ENCODE measurements at regions not wholly inside any gene's neighbourhood (a gene's known extent, or its start where the extent isn't known, plus 50 kb on each side); places are given as distances from the start of the nearest gene placed in this dataset.
"Not testable (repeated sequence)": the region's sequence is repeated elsewhere in the genome, so short reads cannot be mapped to it uniquely, and the experiment has no call there.

- DNase-seq (ENCODE audit: low read depth), result not testable (repeated sequence)
Measured at GRCh38 chrY:12453318-12453717, 247.7 kb upstream of the USP9Y start.

GRCh38 chrY:12459965-12460364 lies 241.1 kb upstream of the USP9Y start:
- DNase-seq (ENCODE audit: low read depth), result no peak

GRCh38 chrY:12464155-12464554 lies 236.9 kb upstream of the USP9Y start:
- no peak for DNase-seq (ENCODE audit: low read depth)

GRCh38 chrY:12465706-12466105 lies 235.3 kb upstream of the USP9Y start:
- DNase-seq (ENCODE audit: low read depth), result no peak

- DNase-seq (ENCODE audit: low read depth), result no peak
Measured at GRCh38 chrY:12469081-12469480, 231.9 kb upstream of the USP9Y start.

GRCh38 chrY:12474472-12474871 lies 226.6 kb upstream of the USP9Y start:
- DNase-seq (ENCODE audit: low read depth), result no peak

GRCh38 chrY:12479382-12479781 lies 221.6 kb upstream of the USP9Y start:
- DNase-seq (ENCODE audit: low read depth), result no peak

- DNase-seq (ENCODE audit: low read depth), result no peak
Measured at GRCh38 chrY:12483394-12483793, 217.6 kb upstream of the USP9Y start.

GRCh38 chrY:12490558-12491209 lies 210.3 kb upstream of the USP9Y start:
- DNase-seq (ENCODE audit: low read depth), result no peak

GRCh38 chrY:12492218-12492617 lies 208.8 kb upstream of the USP9Y start:
- DNase-seq (ENCODE audit: low read depth), result no peak

GRCh38 chrY:12496007-12496406 lies 205.0 kb upstream of the USP9Y start:
- DNase-seq (ENCODE audit: low read depth), result no peak

- no peak for DNase-seq (ENCODE audit: low read depth)
Measured at GRCh38 chrY:12500096-12500495, 200.9 kb upstream of the USP9Y start.

- not testable (repeated sequence) for DNase-seq (ENCODE audit: low read depth)
Measured at GRCh38 chrY:12504028-12504427, 197.0 kb upstream of the USP9Y start.

- DNase-seq (ENCODE audit: low read depth), result no peak
Measured at GRCh38 chrY:12517338-12517737, 183.7 kb upstream of the USP9Y start.

GRCh38 chrY:12525206-12525605 lies 175.8 kb upstream of the USP9Y start:
- no peak for DNase-seq (ENCODE audit: low read depth)

GRCh38 chrY:12526362-12527063 lies 174.5 kb upstream of the USP9Y start:
- no peak for DNase-seq (ENCODE audit: low read depth)

GRCh38 chrY:12537226-12537854 lies 163.7 kb upstream of the USP9Y start:
- DNase-seq (ENCODE audit: low read depth), result no peak

- no peak for DNase-seq (ENCODE audit: low read depth)
Measured at GRCh38 chrY:12546746-12547420, 154.1 kb upstream of the USP9Y start.

GRCh38 chrY:12552471-12553283 lies 148.4 kb upstream of the USP9Y start:
- peak; percentile 67 for DNase-seq (ENCODE audit: low read depth)

GRCh38 chrY:12553909-12554308 lies 147.1 kb upstream of the USP9Y start:
- no peak for DNase-seq (ENCODE audit: low read depth)

- no peak for DNase-seq (ENCODE audit: low read depth)
Measured at GRCh38 chrY:12555005-12555404, 146.0 kb upstream of the USP9Y start.

- no peak for DNase-seq (ENCODE audit: low read depth)
Measured at GRCh38 chrY:12559007-12559406, 142.0 kb upstream of the USP9Y start.

All from non-pigmented ciliary epithelial cell (primary cell).